Fibroblast of lung (primary cell): ENCODE measurements at regions not wholly inside any gene's neighbourhood (a gene's known extent, or its start where the extent isn't known, plus 50 kb on each side); places are given as distances from the start of the nearest gene placed in this dataset.

ENCODE experiments used
- EZH2 ChIP-seq: IDR thresholded peaks from 2 replicates; pipeline ENCODE4 v1.5.1; 2012; ENCODE audit warnings: low read length, control low read depth, mild to moderate bottlenecking; ENCODE audit errors: missing control alignments
- TF ChIP-seq, protein P1 (sequence below), 2 donors: IDR thresholded peaks in 1 of 2; conservative IDR thresholded peaks in 1 of 2; 1 replicate in 1 of 2; 2 replicates in 1 of 2; pipeline ENCODE4 v1.5.1; 2011 to 2012; ENCODE audit warnings: low read length in 2 of 2, control low read depth in 1 of 2, inconsistent platforms in 1 of 2, low read depth in 1 of 2, mild to moderate bottlenecking in 1 of 2

DNA sequence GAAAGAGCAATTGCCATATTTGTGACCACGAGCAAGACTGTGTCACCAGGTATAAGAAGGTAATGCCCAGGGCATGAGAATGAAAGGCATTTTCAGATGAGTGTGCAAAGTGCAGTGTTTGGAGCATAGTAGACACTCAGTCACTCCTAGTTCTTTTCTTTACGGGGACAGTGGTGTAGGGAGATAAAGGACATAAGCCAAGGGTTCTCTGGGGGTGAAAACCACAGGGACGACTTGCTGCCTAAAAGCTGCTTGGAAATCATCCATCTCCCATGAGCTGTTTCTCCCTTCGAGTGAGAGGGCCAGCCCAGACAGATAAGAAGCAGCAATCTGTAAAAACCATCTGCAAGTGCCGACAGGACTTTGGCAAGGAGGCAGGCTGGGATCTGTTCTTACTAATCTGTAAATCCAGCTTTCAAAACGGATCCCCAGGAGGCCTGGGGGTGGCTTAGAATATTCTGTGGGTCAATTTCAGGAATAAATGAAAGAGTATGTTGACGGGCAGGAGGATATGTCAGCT lies 221.6 kb downstream of the LPIN1 start:
- TF ChIP-seq, protein P1, sequence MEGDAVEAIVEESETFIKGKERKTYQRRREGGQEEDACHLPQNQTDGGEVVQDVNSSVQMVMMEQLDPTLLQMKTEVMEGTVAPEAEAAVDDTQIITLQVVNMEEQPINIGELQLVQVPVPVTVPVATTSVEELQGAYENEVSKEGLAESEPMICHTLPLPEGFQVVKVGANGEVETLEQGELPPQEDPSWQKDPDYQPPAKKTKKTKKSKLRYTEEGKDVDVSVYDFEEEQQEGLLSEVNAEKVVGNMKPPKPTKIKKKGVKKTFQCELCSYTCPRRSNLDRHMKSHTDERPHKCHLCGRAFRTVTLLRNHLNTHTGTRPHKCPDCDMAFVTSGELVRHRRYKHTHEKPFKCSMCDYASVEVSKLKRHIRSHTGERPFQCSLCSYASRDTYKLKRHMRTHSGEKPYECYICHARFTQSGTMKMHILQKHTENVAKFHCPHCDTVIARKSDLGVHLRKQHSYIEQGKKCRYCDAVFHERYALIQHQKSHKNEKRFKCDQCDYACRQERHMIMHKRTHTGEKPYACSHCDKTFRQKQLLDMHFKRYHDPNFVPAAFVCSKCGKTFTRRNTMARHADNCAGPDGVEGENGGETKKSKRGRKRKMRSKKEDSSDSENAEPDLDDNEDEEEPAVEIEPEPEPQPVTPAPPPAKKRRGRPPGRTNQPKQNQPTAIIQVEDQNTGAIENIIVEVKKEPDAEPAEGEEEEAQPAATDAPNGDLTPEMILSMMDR (conservative IDR thresholded peaks at IDR 0.05 in 1 of 2, IDR thresholded peaks at IDR 0.05 in 1 of 2; ENCODE audit: low read depth in 1 of 2, low read length in 2 of 2) = no peak
- TF ChIP-seq EZH2 = no peak
